GM19395 (cell line): ENCODE measurements at regions not wholly inside any gene's neighbourhood (a gene's known extent, or its start where the extent isn't known, plus 50 kb on each side); places are given as distances from the start of the nearest gene placed in this dataset.
"Not testable (repeated sequence)": the region's sequence is repeated elsewhere in the genome, so short reads cannot be mapped to it uniquely, and the experiment has no call there.

Experiments used
- ATAC-seq: cut with Tn5 transposase; IDR thresholded peaks from one replicate; pipeline ENCODE4 v1.9.1; 2021; ENCODE audit warnings: mild to moderate bottlenecking, moderate library complexity; ENCODE audit not compliant: unreplicated experiment

- no peak for ATAC-seq
Measured at GRCh38 chr4:149870008-149870407, 54.4 kb upstream of the IQCM start.

- ATAC-seq = no peak
Measured at GRCh38 chr4:149881744-149882143, 66.1 kb upstream of the IQCM start.

GRCh38 chr4:149882251-149882650 lies 66.6 kb upstream of the IQCM start:
- ATAC-seq = no peak

GRCh38 chr4:149884046-149884445 lies 68.4 kb upstream of the IQCM start:
- ATAC-seq = no peak

- no peak for ATAC-seq
Measured at GRCh38 chr4:149884529-149885181, 69.0 kb upstream of the IQCM start.

GRCh38 chr4:149885896-149886295 lies 70.3 kb upstream of the IQCM start:
- no peak for ATAC-seq

GRCh38 chr4:149886786-149887490 lies 71.3 kb upstream of the IQCM start:
- no peak for ATAC-seq

- ATAC-seq = no peak
Measured at GRCh38 chr4:149889991-149890390, 74.3 kb upstream of the IQCM start.

GRCh38 chr4:149890531-149890930 lies 74.9 kb upstream of the IQCM start:
- no peak for ATAC-seq

GRCh38 chr4:149891426-149891825 lies 75.8 kb upstream of the IQCM start:
- no peak for ATAC-seq

GRCh38 chr4:149896432-149896831 lies 80.8 kb upstream of the IQCM start:
- no peak for ATAC-seq

GRCh38 chr4:149897783-149898182 lies 82.1 kb upstream of the IQCM start:
- ATAC-seq = no peak

- no peak for ATAC-seq
Measured at GRCh38 chr4:149901128-149901527, 85.5 kb upstream of the IQCM start.

- ATAC-seq = no peak
Measured at GRCh38 chr4:149902242-149902641, 86.6 kb upstream of the IQCM start.

- ATAC-seq = no peak
Measured at GRCh38 chr4:149910177-149910576, 94.5 kb upstream of the IQCM start.

- ATAC-seq = no peak
Measured at GRCh38 chr4:149910604-149911350, 95.1 kb upstream of the IQCM start.

- no peak for ATAC-seq
Measured at GRCh38 chr4:149911354-149911753, 95.7 kb upstream of the IQCM start.

- ATAC-seq = no peak
Measured at GRCh38 chr4:149912000-149912399, 96.4 kb upstream of the IQCM start.

GRCh38 chr4:149914119-149915115 lies 98.8 kb upstream of the IQCM start:
- ATAC-seq = peak; percentile 90

- not testable (repeated sequence) for ATAC-seq
Measured at GRCh38 chr4:149915735-149916134, 100.1 kb upstream of the IQCM start.

- no peak for ATAC-seq
Measured at GRCh38 chr4:149923736-149924135, 108.1 kb upstream of the IQCM start.
